IMR-90 (cell line): ENCODE measurements at regions not wholly inside any gene's neighbourhood (a gene's known extent, or its start where the extent isn't known, plus 50 kb on each side); places are given as distances from the start of the nearest gene placed in this dataset.

Experiments
- ATAC-seq: fragments of 200-7000 bp; cut with Tn5 transposase; 2 replicates; pipeline ENCODE4 v1.9.1; 2020; ENCODE audit warnings: low read depth, mild to moderate bottlenecking, moderate library complexity
- BruUV-seq: library from RNA; stranded (reverse); fragments of 400-500 nt; replicated peaks from 2 replicates; lab custom pipeline; 2021; lab: Mats Ljungman, UMichigan
- CTCF ChIA-PET: fragments of 300-600 bp; formaldehyde crosslinking; extraction: SDS; loops from one replicate; lab custom pipeline; 2021; ENCODE audit warnings: antibody characterized with exemption; lab: Yijun Ruan, JAX
- POLR2A ChIA-PET: fragments of 300-600 bp; sonication (Branson Sonifier 250); formaldehyde crosslinking; loops from one replicate; lab custom pipeline; 2022; ENCODE audit warnings: antibody characterized with exemption; ENCODE audit not compliant: unreplicated experiment; lab: Charles Lee
- DNase-seq: peaks from one replicate; pipeline ENCODE4 v3.0.0; 2013
- H2AFZ ChIP-seq: replicated peaks from 2 replicates; pipeline ENCODE3; 2013; ENCODE audit warnings: low read length, mild to moderate bottlenecking; ENCODE audit not compliant: poor library complexity
- H2AK5ac ChIP-seq: 2 replicates; pipeline ENCODE4 v1.6.1; 2013; ENCODE audit warnings: low read depth, low read length, inconsistent platforms
- H2AK9ac ChIP-seq: replicated peaks from 2 replicates; pipeline ENCODE3; 2013; ENCODE audit warnings: mild to moderate bottlenecking, low read depth, low read length, moderate library complexity; ENCODE audit not compliant: poor library complexity
- H2BK120ac ChIP-seq: 2 replicates; pipeline ENCODE4 v1.6.1; 2013; ENCODE audit warnings: low read depth, low read length, inconsistent platforms
- H2BK15ac ChIP-seq: 3 replicates; pipeline ENCODE4 v1.6.1; 2013; ENCODE audit warnings: low read depth, low read length, inconsistent platforms
- H2BK20ac ChIP-seq: 2 replicates; pipeline ENCODE4 v1.6.1; 2013; ENCODE audit warnings: low read depth, mild to moderate bottlenecking, inconsistent platforms, low read length, moderate library complexity
- H2BK5ac ChIP-seq: 2 replicates; pipeline ENCODE4 v1.6.1; 2013; ENCODE audit warnings: mild to moderate bottlenecking, low read depth, low read length, inconsistent platforms; ENCODE audit not compliant: poor library complexity, severe bottlenecking
- H3K14ac ChIP-seq: replicated peaks from 2 replicates; pipeline ENCODE4 v1.6.1; 2013; ENCODE audit warnings: low read depth, low read length, inconsistent platforms
- H3K18ac ChIP-seq: 2 replicates; pipeline ENCODE4 v1.6.1; 2013; ENCODE audit warnings: low read depth, low read length, control low read depth
- H3K23ac ChIP-seq: 2 replicates; pipeline ENCODE4 v1.6.1; 2013; ENCODE audit warnings: low read depth, low read length, inconsistent platforms
- H3K27ac ChIP-seq: 2 replicates; pipeline ENCODE4 v1.5.1; 2013; ENCODE audit warnings: mild to moderate bottlenecking, control low read depth, low read length; ENCODE audit not compliant: insufficient read depth
- H3K27me3 ChIP-seq: 2 replicates; pipeline ENCODE4 v1.6.1; 2013; ENCODE audit warnings: low read length; ENCODE audit not compliant: control insufficient read depth, insufficient read depth
- H3K36me3 ChIP-seq: 2 replicates; pipeline ENCODE4 v1.6.1; 2013; ENCODE audit warnings: low read length, mixed read lengths; ENCODE audit not compliant: control insufficient read depth, insufficient read depth
- H3K4ac ChIP-seq: 2 replicates; pipeline ENCODE4 v1.6.1; 2013; ENCODE audit warnings: low read depth, low read length, inconsistent platforms
- H3K4me1 ChIP-seq: 2 replicates; pipeline ENCODE4 v1.6.1; 2013; ENCODE audit warnings: low read length, mixed read lengths; ENCODE audit not compliant: control insufficient read depth, insufficient read depth
- H3K4me2 ChIP-seq: 2 replicates; pipeline ENCODE4 v1.6.1; 2013; ENCODE audit warnings: low read depth, mild to moderate bottlenecking, control low read depth, low read length, moderate library complexity
- H3K4me3 ChIP-seq: 2 replicates; pipeline ENCODE4 v1.5.1; 2013; ENCODE audit warnings: low read depth, mild to moderate bottlenecking, control low read depth, low read length, moderate library complexity; ENCODE audit not compliant: insufficient read depth
- H3K56ac ChIP-seq: 2 replicates; pipeline ENCODE4 v1.6.1; 2013; ENCODE audit warnings: low read length, inconsistent platforms; ENCODE audit not compliant: insufficient read depth; ENCODE audit errors: extremely low read depth
- H3K79me1 ChIP-seq, 2 experiments: 2 replicates each; pipeline ENCODE4 v1.6.1; 2013; ENCODE audit warnings: low read length in 2 of 2, inconsistent platforms in 1 of 2, low read depth in 1 of 2
- H3K9ac ChIP-seq: 2 replicates; pipeline ENCODE4 v1.6.1; 2013; ENCODE audit warnings: low read depth, low read length, control low read depth
- H3K9me1 ChIP-seq: 2 replicates; pipeline ENCODE4 v1.6.1; 2013; ENCODE audit warnings: low read length, inconsistent platforms; ENCODE audit not compliant: insufficient read depth
- H3K9me3 ChIP-seq: 2 replicates; pipeline ENCODE4 v1.6.1; 2013; ENCODE audit warnings: low read length; ENCODE audit not compliant: control insufficient read depth, insufficient read depth
- H4K20me1 ChIP-seq: 2 replicates; pipeline ENCODE4 v1.6.1; 2013; ENCODE audit warnings: low read length, inconsistent platforms; ENCODE audit not compliant: insufficient read depth
- H4K5ac ChIP-seq: 2 replicates; pipeline ENCODE4 v1.6.1; 2013; ENCODE audit warnings: mild to moderate bottlenecking, low read depth, low read length, control low read depth
- H4K8ac ChIP-seq, 2 experiments: 2 replicates each; pipeline ENCODE4 v1.6.1; 2013; ENCODE audit warnings: low read depth in 2 of 2, low read length in 2 of 2, control low read depth in 1 of 2, inconsistent platforms in 1 of 2
- H4K91ac ChIP-seq: 2 replicates; pipeline ENCODE4 v1.6.1; 2013; ENCODE audit warnings: low read depth, low read length, inconsistent platforms; ENCODE audit not compliant: insufficient read depth
- BHLHE40 ChIP-seq: fragments of 150-350 bp; IDR thresholded peaks from 2 replicates; pipeline ENCODE4 v1.6.1; 2016; ENCODE audit warnings: mild to moderate bottlenecking, low read depth, low read length
- CEBPB ChIP-seq: IDR thresholded peaks from 2 replicates; pipeline ENCODE4 v1.6.1; 2012; ENCODE audit warnings: low read depth, low read length, improper control_type of control experiment
- CHD1 ChIP-seq: IDR thresholded peaks from 2 replicates; pipeline ENCODE4 v1.6.1; 2012; ENCODE audit warnings: low read depth, low read length, improper control_type of control experiment
- CTCF ChIP-seq: conservative IDR thresholded peaks from 2 replicates; pipeline ENCODE4 v1.5.1; 2012; ENCODE audit warnings: mild to moderate bottlenecking, low read depth, low read length, improper control_type of control experiment
- MAZ ChIP-seq: IDR thresholded peaks from 2 replicates; pipeline ENCODE4 v1.6.1; 2012; ENCODE audit warnings: low read depth, mild to moderate bottlenecking, low read length, improper control_type of control experiment, moderate library complexity, borderline replicate concordance
- MXI1 ChIP-seq: IDR thresholded peaks from 2 replicates; pipeline ENCODE4 v1.6.1; 2012; ENCODE audit warnings: low read depth, mild to moderate bottlenecking, low read length, moderate library complexity, borderline replicate concordance
- RAD21 ChIP-seq: IDR thresholded peaks from 2 replicates; pipeline ENCODE4 v1.6.1; 2012; ENCODE audit warnings: low read length, improper control_type of control experiment
- RFX5 ChIP-seq: IDR thresholded peaks from 2 replicates; pipeline ENCODE4 v1.8.0; 2012; ENCODE audit warnings: low read depth, mild to moderate bottlenecking, low read length, moderate library complexity
- SMC3 ChIP-seq: fragments of 150-350 bp; IDR thresholded peaks from 2 replicates; pipeline ENCODE4 v1.6.1; 2016; ENCODE audit warnings: low read depth, mild to moderate bottlenecking, antibody characterized with exemption, low read length, moderate library complexity
- USF2 ChIP-seq: fragments of 150-350 bp; IDR thresholded peaks from 2 replicates; pipeline ENCODE4 v1.6.1; 2017; ENCODE audit warnings: mild to moderate bottlenecking, antibody characterized with exemption, low read length, low read depth
- WGBS, 2 experiments: methylation state at CpG; one replicate each; pipeline versions ENCODE4 v1.1.5 to v1.1.7; 2013; ENCODE audit warnings: missing lambda C conversion rate in 2 of 2; ENCODE audit not compliant: insufficient read length in 1 of 2; ENCODE audit errors: extremely low coverage in 2 of 2; 5-methylcytosine and 5-hydroxymethylcytosine counted together
- dilution Hi-C: fragments of 300-500 bp; cut with HindIII; formaldehyde crosslinking; loops from one replicate; pipeline ENCODE4 v1.14.3; 2018; ENCODE audit warnings: low sequenced_read_pairs; ENCODE audit not compliant: unreplicated experiment
- in situ Hi-C: fragments of 300-500 bp; cut with MboI; formaldehyde crosslinking; loops from 3 replicates; pipeline ENCODE4 v1.14.3; 2019; ENCODE audit warnings: low sequenced_read_pairs, inconsistent platforms, mixed read lengths
- intact Hi-C: fragments of 100-400 bp; cut with micrococcal nuclease; formaldehyde crosslinking; loops from 2 replicates; pipeline ENCODE4 v1.10.0; 2022

- Histone ChIP-seq H3K36me3 (no peaks in the 10 kb centered on the region), H4K91ac (no peak overlapping the region), H3K18ac (no peak overlapping the region), H2BK15ac (no peak overlapping the region), H3K9ac (no peak overlapping the region), H3K4ac (no peak overlapping the region), H2BK20ac (no peak overlapping the region), H3K14ac (no peak overlapping the region), H2AK9ac (no peak overlapping the region), H3K4me3 (no peak overlapping the region), H3K4me2 (no peak overlapping the region), H3K9me1 (no peaks in the 10 kb centered on the region), H4K8ac (no peak overlapping the region), H4K20me1 (no peaks in the 10 kb centered on the region), H3K27ac (no peak overlapping the region), H4K5ac (no peak overlapping the region), H2AK5ac (no peak overlapping the region), H3K56ac (no peak overlapping the region), H3K27me3 (no peaks in the 10 kb centered on the region), H2AFZ (no peak overlapping the region), H2BK5ac (no peak overlapping the region), H3K79me1 (no peaks in the 10 kb centered on the region), H3K23ac (no peak overlapping the region), H2BK120ac (no peak overlapping the region), H3K4me1 (no peaks in the 10 kb centered on the region), H3K9me3 (peaks cover 3% of the 10 kb centered on the region)
- ChIA-PET POLR2A (no interaction called here), CTCF (interaction anchor here (0.5 kb wide), 1 partner anchor 764 kb away, joined by 3 read pairs; no protein-coding TSS in a partner anchor)
- ATAC-seq: no peak
- TF ChIP-seq CHD1 (no peak), CTCF (no peak), RFX5 (no peak), CEBPB (no peak), MXI1 (no peak), RAD21 (no peak), USF2 (no peak), BHLHE40 (no peak), SMC3 (no peak), MAZ (no peak)
- no TSS peak for BruUV-seq
- no CpG with 5 or more reads among the region's 3 CpGs for WGBS, 2 experiments
- intact Hi-C loops: no loop called here
- in situ Hi-C loops: no loop called here
- dilution Hi-C loops: no loop called here
- no peak for DNase-seq
Measured at GRCh38 chr5:12896086-12896485, 991.8 kb upstream of the CTNND2 start.
